HG03571 (cell line): ENCODE measurements at regions not wholly inside any gene's neighbourhood (a gene's known extent, or its start where the extent isn't known, plus 50 kb on each side); places are given as distances from the start of the nearest gene placed in this dataset.
"Not testable (repeated sequence)": the region's sequence is repeated elsewhere in the genome, so short reads cannot be mapped to it uniquely, and the experiment has no call there.

ENCODE experiments used
- ATAC-seq: cut with Tn5 transposase; IDR thresholded peaks from one replicate; pipeline ENCODE4 v1.9.1; 2021; ENCODE audit not compliant: unreplicated experiment

DNA sequence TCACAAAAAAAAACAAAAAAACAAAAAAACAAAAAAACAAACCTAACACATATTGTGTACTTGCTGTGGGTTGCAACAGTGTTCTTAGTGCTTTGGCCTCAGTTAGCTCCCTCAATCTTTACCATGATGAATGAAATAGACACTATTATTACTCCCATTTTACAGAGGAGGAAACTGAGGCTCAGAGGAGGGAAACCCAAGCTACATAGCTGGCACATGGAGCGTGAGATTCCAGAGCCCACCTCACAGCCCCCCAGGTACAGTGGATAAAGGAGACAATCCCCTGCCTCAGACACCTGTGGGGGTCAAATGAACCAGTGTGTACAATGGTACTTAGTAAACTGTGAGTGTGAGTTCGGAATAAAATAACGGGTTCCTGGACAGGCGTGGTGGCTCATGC lies 104.9 kb upstream of the SMAD3 start:
- no peak for ATAC-seq

DNA sequence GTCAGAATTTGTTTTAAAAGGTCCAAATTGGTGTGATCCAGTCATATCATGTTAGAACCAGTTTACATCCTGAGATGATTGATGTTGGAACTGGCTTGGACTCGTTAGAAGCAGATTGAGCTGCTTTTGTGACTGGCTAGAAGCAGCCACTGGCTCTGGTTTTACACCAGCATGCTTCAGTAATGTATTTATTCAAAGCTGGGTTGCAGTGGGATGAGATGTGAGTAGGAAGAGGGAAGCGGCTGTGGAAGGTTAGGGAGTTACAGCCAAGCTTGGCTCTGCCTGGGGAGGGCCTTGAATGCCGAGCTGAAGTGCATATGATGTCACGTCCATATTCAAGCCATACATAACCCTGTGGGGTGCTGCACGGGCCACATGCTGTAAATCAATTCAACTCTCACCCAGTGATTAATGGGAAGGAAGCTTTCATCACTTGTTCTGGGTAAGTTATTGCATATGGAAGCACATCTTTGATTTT lies 104.0 kb upstream of the SMAD3 start:
- ATAC-seq: no peak

- ATAC-seq: no peak
Observed at GRCh38 chr15:66961901-66962300, 103.5 kb upstream of the SMAD3 start.

GRCh38 chr15:66962522-66962921 lies 102.9 kb upstream of the SMAD3 start:
- no peak for ATAC-seq

DNA sequence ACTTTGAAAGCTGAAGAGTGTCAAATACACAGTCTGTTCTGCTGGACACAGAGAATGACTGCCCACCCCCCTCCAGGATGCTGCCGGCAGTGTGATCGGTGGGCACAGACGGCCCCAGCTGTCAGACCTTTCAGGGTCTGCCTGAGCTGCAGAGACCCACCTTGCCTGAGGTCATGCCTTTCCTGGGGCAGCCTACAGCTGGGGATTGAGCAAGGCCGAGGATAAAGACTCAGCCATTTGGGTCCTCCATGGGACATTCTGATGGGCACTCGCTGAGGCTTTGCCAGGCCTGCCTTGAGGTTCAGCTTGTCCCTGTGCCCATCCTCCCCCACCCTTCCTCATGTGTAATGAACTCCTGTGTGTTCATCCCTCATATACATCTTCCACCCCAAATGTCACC lies 102.3 kb upstream of the SMAD3 start:
- ATAC-seq: no peak

DNA sequence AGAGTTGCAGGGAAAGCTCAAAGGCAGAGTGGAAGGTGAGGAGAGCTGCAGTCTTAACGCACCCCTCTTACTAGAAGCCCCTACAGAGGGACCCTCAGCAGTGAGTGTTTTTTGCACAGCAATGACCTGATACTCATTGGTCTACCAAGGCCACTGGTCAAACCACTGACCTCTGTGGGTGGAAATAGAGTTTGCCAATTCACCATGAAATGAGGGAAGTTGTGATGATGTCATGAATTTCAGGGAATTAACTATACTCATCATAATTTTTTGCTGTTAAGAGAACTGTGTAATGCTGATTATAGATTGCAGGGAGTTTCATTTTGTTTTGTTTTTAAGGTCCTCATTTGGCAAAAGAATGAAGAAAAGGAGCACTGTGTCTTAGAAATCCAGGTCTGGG lies 101.7 kb upstream of the SMAD3 start:
- ATAC-seq: no peak

DNA sequence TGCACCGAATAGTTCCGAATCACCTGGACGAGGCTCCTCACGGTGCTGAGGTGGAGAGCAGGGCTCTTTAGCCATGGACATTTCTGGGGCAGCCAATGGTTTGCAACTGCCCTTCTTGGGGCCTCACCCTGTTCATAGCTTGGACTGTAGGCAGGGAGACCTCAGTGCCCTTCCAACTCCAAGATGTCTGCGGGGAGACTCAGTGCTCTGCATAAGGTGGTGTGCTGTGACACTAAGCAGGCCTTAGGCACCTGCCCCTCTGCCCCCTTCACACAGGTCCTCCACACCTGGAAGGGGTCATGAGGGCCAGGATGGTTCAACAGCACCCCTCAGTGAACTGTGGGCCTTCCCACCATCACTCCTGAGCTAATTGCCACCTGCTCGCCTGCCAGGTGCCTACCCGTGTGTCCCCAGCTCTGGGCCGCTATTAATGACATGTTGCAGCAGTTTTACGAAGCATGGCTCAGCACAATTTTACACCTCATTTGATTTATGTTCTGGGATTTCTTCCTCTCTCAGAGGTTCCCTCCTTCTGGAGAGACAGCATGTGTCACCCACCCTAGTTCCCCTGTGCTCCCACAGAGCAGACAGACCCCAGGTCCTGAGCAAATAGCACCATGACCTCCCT lies 101.2 kb upstream of the SMAD3 start:
- no peak for ATAC-seq

- ATAC-seq: no peak
Observed at GRCh38 chr15:66964791-66965190, 100.6 kb upstream of the SMAD3 start.

DNA sequence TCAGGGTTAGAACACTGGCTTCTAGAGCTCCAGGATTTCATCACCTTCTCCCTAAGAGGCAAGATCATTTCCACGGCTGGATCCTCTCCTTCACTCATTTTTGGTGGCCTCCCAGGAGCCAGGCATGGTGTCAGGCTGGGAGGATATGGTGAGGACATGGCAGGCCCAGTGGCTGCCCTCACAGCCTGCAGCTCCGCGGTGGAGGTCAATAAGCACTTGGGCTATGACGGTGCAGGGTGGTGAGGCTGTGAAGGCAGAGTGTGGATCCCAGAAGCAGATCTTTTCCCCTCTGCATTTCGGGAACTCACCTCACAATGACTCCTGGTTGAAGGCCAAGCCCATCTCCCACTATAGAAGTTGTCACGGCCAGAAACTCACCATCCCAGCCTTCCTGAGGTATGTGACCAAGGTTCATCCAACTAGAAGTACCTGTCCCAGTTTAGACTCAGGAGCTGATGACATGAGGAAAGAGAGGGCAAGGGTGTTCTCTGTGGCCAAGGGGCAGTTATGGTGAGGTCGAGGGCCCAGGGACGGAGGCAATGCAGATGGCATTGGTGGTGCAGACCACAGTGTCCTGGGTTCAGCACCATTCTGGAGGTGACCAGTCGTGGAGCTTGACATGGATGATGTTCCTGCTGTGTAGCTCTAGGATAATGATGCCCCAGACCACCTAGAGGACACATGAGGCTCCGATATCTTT lies 100.1 kb upstream of the SMAD3 start:
- no peak for ATAC-seq

DNA sequence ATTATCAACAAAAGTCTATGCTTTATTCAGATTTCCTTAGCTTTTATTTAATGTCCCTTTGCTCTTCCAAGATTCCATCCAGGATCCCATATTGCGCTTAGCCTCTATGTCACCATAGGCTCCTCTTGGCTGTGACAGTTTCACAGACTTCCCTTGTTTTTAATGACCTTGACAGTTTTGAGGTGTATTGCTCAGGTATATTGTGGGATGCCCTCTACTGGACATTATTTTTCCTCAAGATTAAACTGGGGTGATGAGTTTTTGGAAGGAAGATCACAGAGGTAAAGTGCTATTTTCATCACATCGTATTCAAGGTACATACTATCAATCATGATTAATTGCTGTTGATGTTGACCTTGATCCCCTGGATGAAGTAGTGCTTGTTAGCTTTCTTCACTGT lies 99.1 kb upstream of the SMAD3 start:
- no peak for ATAC-seq

GRCh38 chr15:66968806-66969596 lies 96.4 kb upstream of the SMAD3 start:
- ATAC-seq: no peak

GRCh38 chr15:66974131-66974530 lies 91.3 kb upstream of the SMAD3 start:
- not testable (repeated sequence) for ATAC-seq

DNA sequence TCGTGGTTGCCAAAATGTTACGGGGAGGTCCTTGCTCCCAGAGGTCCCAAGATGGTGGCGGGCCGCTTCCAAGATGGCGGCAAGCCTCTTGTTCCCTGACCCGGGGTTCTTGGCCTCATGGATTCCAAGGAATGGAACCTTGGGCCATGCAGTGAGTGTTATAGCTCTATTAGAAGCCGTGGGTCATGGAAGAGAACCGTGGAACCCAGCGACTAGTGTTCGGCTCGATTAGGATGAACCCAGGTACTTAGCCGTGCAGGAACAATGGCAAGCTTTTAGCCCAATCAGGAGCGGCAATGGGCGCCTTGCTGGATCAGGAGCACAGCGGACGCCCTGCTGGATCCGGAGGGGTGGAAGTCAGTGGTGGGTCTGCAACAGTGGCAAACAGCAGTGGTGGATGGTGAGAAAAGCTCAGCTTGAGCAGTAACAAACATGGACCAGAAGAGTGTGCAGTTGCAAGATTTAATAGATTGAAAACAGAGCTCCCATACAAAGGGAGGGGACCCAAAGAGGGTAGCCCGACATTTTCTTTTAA lies 89.2 kb upstream of the SMAD3 start:
- ATAC-seq: not testable (repeated sequence)

GRCh38 chr15:66980326-66980725 lies 85.1 kb upstream of the SMAD3 start:
- not testable (repeated sequence) for ATAC-seq

- no peak for ATAC-seq
Observed at GRCh38 chr15:66981771-66982170, 83.6 kb upstream of the SMAD3 start.

- no peak for ATAC-seq
Observed at GRCh38 chr15:66982250-66982649, 83.2 kb upstream of the SMAD3 start.

- no peak for ATAC-seq
Observed at GRCh38 chr15:66982816-66983215, 82.6 kb upstream of the SMAD3 start.

DNA sequence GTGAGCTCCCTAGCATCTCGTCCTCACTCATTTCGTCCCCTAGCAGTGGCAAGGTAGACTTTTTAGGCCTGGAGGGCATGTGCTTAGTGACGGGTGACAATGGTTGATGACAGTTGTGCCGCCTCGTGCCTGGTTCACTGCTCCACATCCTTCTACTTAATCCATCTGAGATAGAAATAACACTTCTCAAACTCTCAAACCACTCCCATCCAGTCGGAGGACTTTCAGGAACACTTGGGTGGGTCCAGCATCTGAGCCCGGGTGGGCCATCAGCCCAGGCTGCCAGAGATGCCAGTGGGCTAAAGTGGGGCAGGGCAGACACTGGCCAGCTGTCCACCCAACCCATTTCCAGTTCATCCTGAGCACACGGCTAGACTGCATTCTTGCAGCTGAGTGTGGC lies 79.7 kb upstream of the SMAD3 start:
- no peak for ATAC-seq

- ATAC-seq: no peak
Observed at GRCh38 chr15:66986951-66987350, 78.5 kb upstream of the SMAD3 start.

- no peak for ATAC-seq
Observed at GRCh38 chr15:66993090-66993489, 72.3 kb upstream of the SMAD3 start.

DNA sequence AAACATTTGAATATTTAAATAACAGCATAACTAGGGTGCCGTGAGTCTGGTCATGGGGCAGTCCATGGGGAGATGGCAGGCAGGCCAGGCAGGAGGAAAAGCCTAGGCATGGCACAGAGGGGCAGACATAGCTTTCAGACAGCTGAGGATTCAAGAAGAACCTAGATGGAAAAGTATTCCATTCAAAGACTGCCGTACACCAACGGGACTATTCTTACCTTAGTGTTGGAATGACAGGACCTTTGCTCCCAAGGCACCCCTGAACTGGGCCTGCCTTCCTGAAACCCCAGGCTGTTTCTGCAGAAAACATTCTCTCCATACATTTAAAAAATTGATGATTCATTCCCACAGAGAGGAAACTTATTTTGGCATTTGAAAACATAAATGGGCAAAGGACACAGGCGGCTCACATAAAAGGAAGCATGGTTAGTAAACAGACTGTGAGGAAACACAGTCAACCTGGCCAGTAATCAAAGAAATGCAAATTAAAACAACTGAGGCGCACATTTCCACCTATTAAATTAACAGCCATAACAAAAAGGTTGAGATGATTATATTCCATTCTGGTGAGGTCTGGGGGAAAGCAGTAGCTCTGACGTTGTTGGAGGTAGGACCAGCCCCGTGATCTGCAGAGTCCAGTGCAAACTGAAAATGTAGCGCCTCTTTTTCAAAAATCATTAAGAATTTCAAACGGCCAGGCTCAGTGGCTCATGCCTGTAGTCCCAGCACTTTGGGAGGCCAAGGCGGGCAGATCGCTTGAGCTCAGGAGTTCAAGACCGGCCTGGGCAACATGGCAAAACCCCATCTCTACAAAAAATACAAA lies 71.3 kb upstream of the SMAD3 start:
- no peak for ATAC-seq
